Stimulated activated CD8-positive, alpha-beta memory T cell treated with anti-CD3 and anti-CD28 coated beads, Interleukin-7, amount 100 ng/mL, for 4 hours (primary cell): ENCODE measurements at regions not wholly inside any gene's neighbourhood (a gene's known extent, or its start where the extent isn't known, plus 50 kb on each side); places are given as distances from the start of the nearest gene placed in this dataset.
"Not testable (repeated sequence)": the region's sequence is repeated elsewhere in the genome, so short reads cannot be mapped to it uniquely, and the experiment has no call there.

Source experiments
- DNase-seq, 2 donors: peaks; one replicate each; pipeline ENCODE4 v3.0.0-alpha.2; 2020; ENCODE audit warnings: low read depth in 2 of 2

- DNase-seq: no peak
Measured at GRCh38 chr1:228824366-228824765, 89.1 kb downstream of the RHOU start.

GRCh38 chr1:228825041-228825440, 89.8 kb downstream of the RHOU start:
- no peak for DNase-seq

- no peak for DNase-seq
Measured at GRCh38 chr1:228825840-228826484, 90.7 kb downstream of the RHOU start.

- no peak for DNase-seq
Measured at GRCh38 chr1:228827019-228827418, 91.7 kb downstream of the RHOU start.

GRCh38 chr1:228828151-228828550, 92.9 kb downstream of the RHOU start:
- no peak for DNase-seq

- DNase-seq: no peak
Measured at GRCh38 chr1:228830185-228830953, 95.1 kb downstream of the RHOU start.

- DNase-seq: no peak
Measured at GRCh38 chr1:228830954-228831481, 95.7 kb downstream of the RHOU start.

- no peak for DNase-seq
Measured at GRCh38 chr1:228833911-228834688, 98.8 kb downstream of the RHOU start.

- no peak for DNase-seq
Measured at GRCh38 chr1:228835456-228835855, 100.2 kb downstream of the RHOU start.

- no peak for DNase-seq
Measured at GRCh38 chr1:228835911-228836310, 100.6 kb downstream of the RHOU start.

- DNase-seq: no peak
Measured at GRCh38 chr1:228836427-228836826, 101.1 kb downstream of the RHOU start.

- no peak for DNase-seq
Measured at GRCh38 chr1:228837032-228837431, 101.8 kb downstream of the RHOU start.

- DNase-seq: no peak
Measured at GRCh38 chr1:228837817-228838716, 102.8 kb downstream of the RHOU start.

GRCh38 chr1:228838717-228839500, 103.6 kb downstream of the RHOU start:
- no peak for DNase-seq

GRCh38 chr1:228839656-228840055, 104.4 kb downstream of the RHOU start:
- DNase-seq: no peak

GRCh38 chr1:228841632-228842031, 106.4 kb downstream of the RHOU start:
- DNase-seq: no peak

- DNase-seq: no peak
Measured at GRCh38 chr1:228842094-228842775, 107.0 kb downstream of the RHOU start.

- DNase-seq: no peak
Measured at GRCh38 chr1:228845101-228845500, 109.8 kb downstream of the RHOU start.

GRCh38 chr1:228846952-228847351, 111.7 kb downstream of the RHOU start:
- no peak for DNase-seq

GRCh38 chr1:228847451-228847850, 112.2 kb downstream of the RHOU start:
- not testable (repeated sequence) for DNase-seq
